ENCODE measurements at regions not wholly inside any gene's neighbourhood (a gene's known extent, or its start where the extent isn't known, plus 50 kb on each side); places are given as distances from the start of the nearest gene placed in this dataset.
A peak's percentile ranks its signal among the peaks of the same experiment; 100 is the strongest.

DNA sequence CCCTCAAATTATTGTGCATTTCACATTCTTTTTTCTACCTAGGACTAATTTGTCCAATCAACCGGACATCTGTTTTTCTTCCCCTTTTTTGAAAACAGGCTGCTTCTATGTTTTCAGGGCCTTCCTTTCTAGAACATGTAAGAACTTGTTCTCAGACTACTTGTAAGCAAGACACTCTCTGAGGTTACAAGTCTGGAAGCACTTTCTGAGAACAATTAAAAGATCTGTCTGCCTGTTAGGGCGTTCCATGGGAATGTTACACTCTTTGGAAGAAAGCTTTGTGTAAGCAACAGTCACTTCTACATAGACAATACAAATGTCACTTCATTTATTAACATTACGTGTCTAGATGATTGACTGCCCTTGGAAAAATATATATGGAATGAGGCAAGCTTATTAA, 50.9 kb upstream of the HSPB3 start:
- peak overlapping the region; percentile 36 to 49 for H3K27ac ChIP-seq
- H3K36me3 ChIP-seq, result no peaks in the 10 kb centered on the region
- H3K27me3 ChIP-seq, result no peaks in the 10 kb centered on the region
- DNase-seq, result no peak
- no peaks in the 10 kb centered on the region for H3K9me3 ChIP-seq
- intact Hi-C loops (cut with DNase I; ENCODE audit: low total_unique reads), result no loop called here
- TF ChIP-seq, protein P1, sequence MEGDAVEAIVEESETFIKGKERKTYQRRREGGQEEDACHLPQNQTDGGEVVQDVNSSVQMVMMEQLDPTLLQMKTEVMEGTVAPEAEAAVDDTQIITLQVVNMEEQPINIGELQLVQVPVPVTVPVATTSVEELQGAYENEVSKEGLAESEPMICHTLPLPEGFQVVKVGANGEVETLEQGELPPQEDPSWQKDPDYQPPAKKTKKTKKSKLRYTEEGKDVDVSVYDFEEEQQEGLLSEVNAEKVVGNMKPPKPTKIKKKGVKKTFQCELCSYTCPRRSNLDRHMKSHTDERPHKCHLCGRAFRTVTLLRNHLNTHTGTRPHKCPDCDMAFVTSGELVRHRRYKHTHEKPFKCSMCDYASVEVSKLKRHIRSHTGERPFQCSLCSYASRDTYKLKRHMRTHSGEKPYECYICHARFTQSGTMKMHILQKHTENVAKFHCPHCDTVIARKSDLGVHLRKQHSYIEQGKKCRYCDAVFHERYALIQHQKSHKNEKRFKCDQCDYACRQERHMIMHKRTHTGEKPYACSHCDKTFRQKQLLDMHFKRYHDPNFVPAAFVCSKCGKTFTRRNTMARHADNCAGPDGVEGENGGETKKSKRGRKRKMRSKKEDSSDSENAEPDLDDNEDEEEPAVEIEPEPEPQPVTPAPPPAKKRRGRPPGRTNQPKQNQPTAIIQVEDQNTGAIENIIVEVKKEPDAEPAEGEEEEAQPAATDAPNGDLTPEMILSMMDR (IDR thresholded peaks at IDR 0.05), result no peak
- no peak overlapping the region for H3K4me3 ChIP-seq
- H3K4me1 ChIP-seq, result peaks cover 0 to 17% (median 2%) of the 10 kb centered on the region in 4 donors

DNA sequence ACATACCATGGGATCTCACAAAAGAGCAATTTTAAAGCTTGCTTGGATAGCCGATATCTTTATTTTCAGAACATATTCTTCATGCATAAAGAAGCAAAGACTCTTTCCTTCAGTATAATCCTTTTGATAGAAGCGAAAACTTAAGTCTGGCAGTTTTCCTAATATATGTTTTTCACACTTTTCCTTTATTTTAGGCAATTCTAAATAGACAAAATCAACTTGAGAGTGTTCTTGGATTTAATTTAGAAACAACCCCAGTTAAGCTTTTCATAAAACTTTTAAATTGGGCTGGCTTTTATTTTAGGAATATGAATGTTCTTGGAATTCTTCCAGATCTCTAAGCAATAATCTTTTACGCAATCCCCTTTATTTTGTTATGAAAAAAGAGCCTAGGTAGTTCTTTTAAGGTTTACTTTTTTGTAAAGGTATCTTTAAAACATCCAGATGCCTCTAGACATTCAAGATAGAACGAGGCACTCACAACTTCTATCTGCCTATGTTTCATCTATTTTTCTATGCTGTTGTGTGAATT, 51.5 kb upstream of the HSPB3 start:
- intact Hi-C loops (cut with DNase I; ENCODE audit: low total_unique reads), result no loop called here
- Histone ChIP-seq H3K27ac (peak overlapping the region; percentile 36 to 49), H3K27me3 (no peaks in the 10 kb centered on the region), H3K9me3 (no peaks in the 10 kb centered on the region), H3K4me1 (peaks cover 0 to 17% (median 2%) of the 10 kb centered on the region in 4 donors), H3K36me3 (no peaks in the 10 kb centered on the region), H3K4me3 (no peak overlapping the region)
- TF ChIP-seq, protein P1 (IDR thresholded peaks at IDR 0.05), result no peak
- DNase-seq, result no peak

DNA sequence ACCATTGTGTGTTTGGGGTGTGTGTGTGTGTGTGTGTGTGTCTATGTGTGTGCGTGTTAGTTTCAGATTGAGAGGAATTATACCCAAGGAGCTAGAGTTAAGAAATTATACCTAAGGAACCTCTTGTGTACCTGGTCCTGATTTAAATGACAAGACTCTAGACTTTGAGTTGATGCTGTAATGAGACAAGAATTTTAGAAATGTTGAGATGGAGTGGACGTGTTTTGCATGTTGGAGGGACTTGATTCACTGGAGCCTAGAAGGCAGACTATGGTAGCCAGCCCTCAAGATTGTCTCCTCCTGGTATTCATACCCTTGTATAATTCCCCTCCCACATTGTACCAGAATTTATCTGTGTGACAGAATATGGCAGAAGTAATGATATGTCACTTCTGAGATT, 52.4 kb upstream of the HSPB3 start:
- no peak overlapping the region for H3K4me3 ChIP-seq
- H3K4me1 ChIP-seq, result peaks cover 0 to 17% (median 2%) of the 10 kb centered on the region in 4 donors
- H3K27ac ChIP-seq, result no peak overlapping the region
- DNase-seq, result no peak
- H3K9me3 ChIP-seq, result no peaks in the 10 kb centered on the region
- intact Hi-C loops (cut with DNase I; ENCODE audit: low total_unique reads), result no loop called here
- no peaks in the 10 kb centered on the region for H3K27me3 ChIP-seq
- TF ChIP-seq, protein P1 (IDR thresholded peaks at IDR 0.05), result no peak
- H3K36me3 ChIP-seq, result no peaks in the 10 kb centered on the region

DNA sequence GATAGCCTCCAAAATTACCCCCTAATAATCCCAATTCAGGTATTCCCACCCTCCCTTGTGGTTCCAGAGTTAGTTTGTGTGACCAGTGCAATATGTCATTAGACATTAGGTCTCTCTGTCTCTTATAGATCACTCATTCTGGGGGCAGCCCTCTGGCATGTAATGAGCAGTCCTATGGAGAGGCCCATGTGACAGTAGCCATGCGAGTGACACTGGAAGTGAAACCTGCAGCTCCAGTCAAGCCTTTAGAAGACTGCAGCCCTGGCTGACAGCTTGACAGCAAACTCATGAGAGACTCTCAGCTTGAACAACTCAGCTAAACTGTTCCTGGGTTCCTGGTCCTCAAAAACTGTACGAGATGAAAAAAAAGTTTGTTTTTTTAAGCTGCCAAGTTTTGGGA, 54.0 kb upstream of the HSPB3 start:
- Histone ChIP-seq H3K27me3 (no peaks in the 10 kb centered on the region), H3K27ac (no peak overlapping the region), H3K36me3 (no peaks in the 10 kb centered on the region), H3K4me1 (peaks cover 0 to 17% (median 2%) of the 10 kb centered on the region in 4 donors), H3K4me3 (no peak overlapping the region), H3K9me3 (no peaks in the 10 kb centered on the region)
- TF ChIP-seq, protein P1 (IDR thresholded peaks at IDR 0.05), result no peak
- intact Hi-C loops (cut with DNase I; ENCODE audit: low total_unique reads), result no loop called here
- DNase-seq, result no peak

DNA sequence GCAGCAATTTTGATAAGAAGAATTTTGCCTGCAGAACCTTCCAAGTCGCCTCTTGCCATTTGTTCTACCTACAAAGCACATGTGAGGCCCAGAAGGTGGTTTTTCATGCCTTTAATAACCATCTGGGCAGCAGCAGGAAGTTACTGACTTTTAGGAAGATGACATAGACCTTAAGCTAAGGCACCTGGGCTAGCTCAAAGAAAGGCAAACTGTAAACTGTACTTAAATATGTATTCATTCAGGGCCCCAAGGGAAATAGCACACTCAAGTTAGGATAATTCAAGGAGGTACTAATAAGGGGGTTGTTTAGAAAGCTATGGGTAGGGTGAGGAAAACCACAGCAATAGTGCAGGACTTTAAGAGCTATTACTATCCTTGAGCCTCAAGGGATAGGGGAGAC, 57.3 kb upstream of the HSPB3 start:
- intact Hi-C loops (cut with DNase I; ENCODE audit: low total_unique reads), result no loop called here

More for the DNA sequence above, 57.3 kb upstream of the HSPB3 start:
- H3K27ac ChIP-seq, result no peak overlapping the region
- no peaks in the 10 kb centered on the region for H3K36me3 ChIP-seq
- H3K4me1 ChIP-seq, result no peaks in the 10 kb centered on the region
- DNase-seq, result no peak
- H3K27me3 ChIP-seq, result no peaks in the 10 kb centered on the region
- no peaks in the 10 kb centered on the region for H3K9me3 ChIP-seq
- no peak overlapping the region for H3K4me3 ChIP-seq
- TF ChIP-seq, protein P1 (IDR thresholded peaks at IDR 0.05), result no peak

Data from tibial artery (tissue), 4 donors.